ENCODE measurements at regions not wholly inside any gene's neighbourhood (a gene's known extent, or its start where the extent isn't known, plus 50 kb on each side); places are given as distances from the start of the nearest gene placed in this dataset.
"Not testable (repeated sequence)": the region's sequence is repeated elsewhere in the genome, so short reads cannot be mapped to it uniquely, and the experiment has no call there.

GRCh38 chr7:79604841-79605240, 151.4 kb upstream of the MAGI2 start:
- Mint-ChIP-seq H3K4me3 (no peak overlapping the region), H3K27me3 (no peaks in the 10 kb centered on the region), H3K9me3 (peaks cover 2 to 4% of the 10 kb centered on the region in 2 donors), H3K4me1 (no peaks in the 10 kb centered on the region), H3K36me3 (no peaks in the 10 kb centered on the region), H3K27ac (no peak overlapping the region)
- ATAC-seq (replicated peaks) = no peak
- no peak for DNase-seq

- Mint-ChIP-seq H3K27ac (no peak overlapping the region), H3K27me3 (no peaks in the 10 kb centered on the region), H3K9me3 (no peaks in the 10 kb centered on the region), H3K4me1 (no peaks in the 10 kb centered on the region), H3K36me3 (no peaks in the 10 kb centered on the region), H3K4me3 (no peak overlapping the region)
- no peak for DNase-seq
- no peak for ATAC-seq (replicated peaks)
Measured at GRCh38 chr7:79598351-79598750, 144.9 kb upstream of the MAGI2 start.

GRCh38 chr7:79594671-79595070, 141.2 kb upstream of the MAGI2 start:
- ATAC-seq (replicated peaks); H3K36me3 Mint-ChIP-seq; H3K4me1 Mint-ChIP-seq; H3K9me3 Mint-ChIP-seq; H3K27me3 Mint-ChIP-seq; H3K27ac Mint-ChIP-seq; H3K4me3 Mint-ChIP-seq; DNase-seq: not testable (repeated sequence)

DNA sequence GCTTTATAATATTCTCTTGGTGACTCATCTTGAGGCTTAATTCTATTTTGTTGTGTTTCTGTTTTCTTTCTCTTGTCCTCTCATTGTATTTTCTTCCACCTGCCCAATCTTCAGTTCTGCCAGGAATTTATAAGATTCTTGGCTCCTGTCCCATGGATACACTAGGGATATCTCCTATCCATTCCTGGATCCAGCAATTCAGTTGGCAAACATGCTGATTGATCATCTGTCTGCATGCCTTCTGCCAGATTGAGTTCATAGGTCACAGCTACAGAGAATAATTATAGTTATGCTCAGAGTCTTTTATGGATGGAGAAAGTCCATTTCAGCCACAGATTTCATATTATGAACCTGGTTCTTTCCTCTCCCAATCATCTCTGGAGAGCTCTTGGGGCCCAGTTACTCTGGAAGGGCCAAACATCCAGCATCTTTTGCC, 140.4 kb upstream of the MAGI2 start:
- Mint-ChIP-seq H3K4me3 (no peak overlapping the region), H3K36me3 (no peaks in the 10 kb centered on the region), H3K4me1 (no peaks in the 10 kb centered on the region), H3K27ac (no peak overlapping the region), H3K9me3 (no peaks in the 10 kb centered on the region), H3K27me3 (no peaks in the 10 kb centered on the region)
- ATAC-seq (replicated peaks) (no peak), DNase-seq (no peak)

DNA sequence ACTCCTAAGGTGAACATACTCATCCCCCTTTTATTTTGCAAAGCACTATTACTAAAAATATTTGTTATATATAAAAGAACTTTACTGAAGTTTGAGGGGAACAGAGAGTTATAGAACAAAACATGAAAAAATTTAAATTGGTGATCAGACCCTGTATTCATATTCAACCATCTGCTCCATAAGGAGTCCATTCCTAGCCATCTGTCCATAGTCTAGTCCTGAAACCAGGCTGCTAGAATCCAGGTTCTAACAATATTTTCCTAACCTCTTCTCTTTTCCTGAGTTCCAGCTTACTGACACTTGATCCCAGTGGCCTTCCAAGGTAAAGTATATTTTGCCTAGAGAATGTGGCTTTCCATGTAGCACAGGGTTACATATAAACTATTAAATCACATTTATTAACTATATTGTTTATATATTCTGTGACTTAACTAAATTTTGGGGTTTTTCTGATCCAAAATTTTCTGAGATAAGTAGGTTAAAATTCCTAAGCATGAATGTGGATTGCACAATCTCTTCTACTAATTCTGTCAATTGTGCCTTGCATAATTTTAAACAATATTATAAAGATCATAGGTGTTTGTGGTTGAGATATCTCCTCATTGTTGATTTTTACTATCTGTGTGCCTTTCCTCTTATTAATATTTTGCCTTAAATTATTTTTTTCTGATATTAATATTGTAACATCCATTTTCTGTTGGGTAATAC, 137.6 kb upstream of the MAGI2 start:
- DNase-seq (no peak), ATAC-seq (replicated peaks) (no peak)
- Mint-ChIP-seq H3K9me3 (no peaks in the 10 kb centered on the region), H3K27me3 (no peaks in the 10 kb centered on the region), H3K27ac (no peak overlapping the region), H3K36me3 (no peaks in the 10 kb centered on the region), H3K4me3 (no peak overlapping the region), H3K4me1 (no peaks in the 10 kb centered on the region)

DNA sequence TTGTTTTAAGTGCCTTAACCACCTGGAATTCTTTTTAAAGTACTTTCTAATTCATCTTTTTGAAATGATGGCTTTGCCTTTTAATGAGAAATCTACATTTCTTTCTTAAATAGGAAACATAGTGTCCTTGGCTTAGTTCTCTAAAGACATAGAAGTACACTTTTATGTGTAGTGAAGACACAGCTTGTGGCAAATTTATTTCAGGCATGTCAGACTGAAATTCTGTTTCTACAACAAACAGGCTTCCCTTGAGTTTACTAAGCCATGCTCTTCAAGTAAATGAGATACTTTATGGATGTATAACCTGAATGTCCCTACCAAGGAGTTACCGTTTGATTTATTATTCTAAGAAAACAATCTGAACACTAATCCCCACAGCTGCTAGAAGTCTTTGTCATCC, 136.9 kb upstream of the MAGI2 start:
- H3K9me3 Mint-ChIP-seq = no peaks in the 10 kb centered on the region
- no peaks in the 10 kb centered on the region for H3K36me3 Mint-ChIP-seq
- H3K27me3 Mint-ChIP-seq = no peaks in the 10 kb centered on the region
- no peaks in the 10 kb centered on the region for H3K4me1 Mint-ChIP-seq
- no peak overlapping the region for H3K27ac Mint-ChIP-seq
- H3K4me3 Mint-ChIP-seq = no peak overlapping the region
- DNase-seq = no peak
- no peak for ATAC-seq (replicated peaks)

DNA sequence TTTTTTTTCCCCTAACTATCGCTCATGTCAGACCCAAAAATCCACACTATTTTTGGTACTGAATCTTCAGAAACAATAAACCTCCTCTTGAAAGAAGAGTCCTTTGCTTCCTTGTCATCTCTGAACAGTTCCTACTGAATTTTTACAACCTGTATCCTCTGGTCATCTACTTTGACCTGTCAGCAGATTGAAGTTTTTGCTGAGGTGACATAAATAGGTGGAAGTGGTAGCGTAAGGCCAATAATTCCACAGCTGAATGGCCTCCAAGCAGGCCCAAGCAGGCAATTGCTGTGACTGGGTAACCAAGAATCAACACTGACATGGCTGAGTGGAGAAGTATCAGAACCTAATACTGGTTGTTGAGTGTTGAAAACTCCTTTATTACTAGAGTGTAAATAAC, 117.4 kb upstream of the MAGI2 start:
- H3K27ac Mint-ChIP-seq = no peak overlapping the region
- DNase-seq (no peak), ATAC-seq (replicated peaks) (no peak)
- H3K9me3 Mint-ChIP-seq = peaks cover 3 to 8% of the 10 kb centered on the region in 2 donors
- H3K27me3 Mint-ChIP-seq = no peaks in the 10 kb centered on the region
- no peaks in the 10 kb centered on the region for H3K4me1 Mint-ChIP-seq
- H3K36me3 Mint-ChIP-seq = no peaks in the 10 kb centered on the region
- no peak overlapping the region for H3K4me3 Mint-ChIP-seq

DNA sequence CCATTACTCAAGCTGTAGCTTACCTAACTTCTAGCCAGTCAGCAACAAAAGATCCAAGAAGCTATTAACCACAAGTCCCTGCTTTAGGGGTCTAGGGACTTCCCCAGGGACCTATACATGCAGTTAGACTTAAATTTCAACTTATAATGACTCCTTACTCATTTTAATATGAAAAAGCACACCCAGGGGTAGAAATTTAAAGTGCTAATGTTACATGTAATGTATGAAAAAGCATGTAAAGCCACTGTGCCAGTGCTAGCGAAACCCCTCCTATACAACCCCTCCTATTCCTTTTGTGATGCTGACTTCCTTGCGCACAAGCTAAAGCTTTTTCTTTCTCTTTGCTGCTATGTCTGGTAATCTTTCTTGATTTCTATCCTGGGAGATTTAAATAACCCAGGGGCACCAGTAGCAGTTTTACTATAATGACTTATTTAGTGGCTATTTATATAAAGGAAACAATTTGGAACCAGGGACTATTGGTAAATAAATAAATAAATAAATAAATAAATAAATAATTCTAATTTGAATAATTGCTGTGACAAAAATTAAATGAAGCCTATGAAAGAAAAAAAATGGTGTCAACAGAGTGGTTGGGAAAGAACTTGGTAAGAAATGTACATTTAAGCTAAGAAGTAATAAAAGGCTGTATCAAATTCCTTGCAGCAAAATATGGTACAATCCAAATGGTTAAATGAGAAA, 110.5 kb upstream of the MAGI2 start:
- Mint-ChIP-seq H3K27ac (no peak overlapping the region), H3K4me3 (no peak overlapping the region), H3K36me3 (no peaks in the 10 kb centered on the region), H3K4me1 (no peaks in the 10 kb centered on the region), H3K27me3 (no peaks in the 10 kb centered on the region), H3K9me3 (peaks cover 0 to 2% of the 10 kb centered on the region in 2 donors)
- ATAC-seq (replicated peaks) = no peak
- DNase-seq = no peak

DNA sequence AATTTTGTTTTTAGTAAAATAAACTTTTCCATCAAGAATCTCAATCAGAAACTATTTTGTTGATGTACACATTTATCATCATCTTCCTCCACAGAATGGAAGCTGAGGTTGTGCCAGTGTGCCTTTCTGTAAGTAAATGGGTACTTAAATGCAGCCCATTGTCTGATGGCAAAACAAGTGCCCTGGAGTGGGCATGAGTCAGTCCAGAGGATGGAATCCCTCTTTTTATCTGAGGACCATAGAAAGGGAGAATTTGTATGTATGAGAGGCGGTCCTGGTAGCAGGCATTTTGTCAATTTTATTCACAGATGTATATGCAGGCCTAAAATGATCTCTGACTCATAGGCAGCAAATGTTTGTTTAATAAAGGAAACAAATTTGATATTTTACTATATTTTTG, 102.1 kb upstream of the MAGI2 start:
- Mint-ChIP-seq H3K36me3 (no peaks in the 10 kb centered on the region), H3K27me3 (no peaks in the 10 kb centered on the region), H3K27ac (no peak overlapping the region), H3K4me3 (no peak overlapping the region), H3K9me3 (peaks cover 3 to 5% of the 10 kb centered on the region in 2 donors), H3K4me1 (no peaks in the 10 kb centered on the region)
- ATAC-seq (replicated peaks) (no peak), DNase-seq (no peak)

DNA sequence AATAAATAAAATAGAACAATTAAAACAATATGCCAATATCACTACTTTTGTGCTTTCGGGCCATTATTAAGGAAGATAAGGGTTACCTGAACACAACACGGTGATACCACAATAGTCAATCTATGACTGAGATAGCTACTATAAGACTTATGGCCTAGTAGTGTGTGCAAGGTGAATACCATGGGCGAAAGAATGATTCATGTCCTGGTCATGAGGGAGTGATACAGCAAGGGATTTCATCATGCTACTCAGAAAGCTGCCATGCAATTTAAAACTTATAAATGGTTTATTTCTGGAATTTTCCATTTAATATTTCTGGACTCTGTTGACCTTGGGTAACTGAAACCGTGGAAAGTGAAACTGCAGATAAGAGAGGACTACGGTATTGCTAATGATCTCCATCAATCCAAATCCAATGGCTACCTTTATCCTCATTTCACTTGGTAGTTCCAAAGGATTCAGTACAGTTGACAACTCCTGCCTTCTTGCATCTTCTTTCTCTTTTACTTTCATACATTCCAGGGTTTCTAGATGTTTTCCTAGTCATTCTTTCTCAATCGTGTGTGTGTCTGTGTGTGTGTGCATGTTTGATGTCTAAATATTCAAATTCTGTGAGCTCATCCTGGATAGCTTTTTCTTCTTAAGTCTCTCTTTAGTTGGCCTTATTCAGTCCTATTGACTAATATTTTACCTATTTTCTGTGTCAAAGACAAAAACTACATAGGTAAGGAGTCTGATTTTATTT, 100.5 kb upstream of the MAGI2 start:
- Mint-ChIP-seq H3K4me3 (no peak overlapping the region), H3K36me3 (no peaks in the 10 kb centered on the region), H3K27ac (no peak overlapping the region), H3K9me3 (peaks cover 3 to 5% of the 10 kb centered on the region in 2 donors), H3K4me1 (no peaks in the 10 kb centered on the region), H3K27me3 (no peaks in the 10 kb centered on the region)
- DNase-seq (no peak), ATAC-seq (replicated peaks) (no peak)

DNA sequence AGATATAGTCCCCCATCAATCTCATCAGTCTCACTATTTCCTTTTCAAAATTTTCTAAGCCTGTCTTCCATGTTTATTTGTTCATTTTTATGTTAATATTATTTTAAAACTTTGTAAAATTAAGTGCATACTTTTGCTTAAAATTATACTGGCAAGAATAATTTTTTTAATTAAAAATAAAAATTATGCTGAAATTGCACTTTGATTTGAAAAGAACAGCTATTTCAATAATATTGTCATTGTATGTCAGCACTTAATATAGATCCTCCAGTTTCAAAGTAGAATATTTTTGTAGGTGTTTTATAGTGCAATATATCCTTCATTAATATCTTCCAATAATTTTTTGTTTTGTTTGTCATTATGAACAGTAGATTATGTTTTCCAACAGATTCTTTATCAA, 99.0 kb upstream of the MAGI2 start:
- H3K4me1 Mint-ChIP-seq = no peaks in the 10 kb centered on the region
- no peak overlapping the region for H3K27ac Mint-ChIP-seq
- no peak for ATAC-seq (replicated peaks)
- DNase-seq = no peak
- no peaks in the 10 kb centered on the region for H3K27me3 Mint-ChIP-seq
- H3K4me3 Mint-ChIP-seq = no peak overlapping the region
- peaks cover 3 to 5% of the 10 kb centered on the region in 2 donors for H3K9me3 Mint-ChIP-seq
- no peaks in the 10 kb centered on the region for H3K36me3 Mint-ChIP-seq

GRCh38 chr7:79548727-79549126, 95.3 kb upstream of the MAGI2 start:
- no peaks in the 10 kb centered on the region for H3K9me3 Mint-ChIP-seq
- H3K4me1 Mint-ChIP-seq = no peaks in the 10 kb centered on the region
- H3K4me3 Mint-ChIP-seq = no peak overlapping the region
- ATAC-seq (replicated peaks) = no peak
- H3K27ac Mint-ChIP-seq = no peak overlapping the region
- H3K36me3 Mint-ChIP-seq = no peaks in the 10 kb centered on the region
- no peak for DNase-seq
- no peaks in the 10 kb centered on the region for H3K27me3 Mint-ChIP-seq

DNA sequence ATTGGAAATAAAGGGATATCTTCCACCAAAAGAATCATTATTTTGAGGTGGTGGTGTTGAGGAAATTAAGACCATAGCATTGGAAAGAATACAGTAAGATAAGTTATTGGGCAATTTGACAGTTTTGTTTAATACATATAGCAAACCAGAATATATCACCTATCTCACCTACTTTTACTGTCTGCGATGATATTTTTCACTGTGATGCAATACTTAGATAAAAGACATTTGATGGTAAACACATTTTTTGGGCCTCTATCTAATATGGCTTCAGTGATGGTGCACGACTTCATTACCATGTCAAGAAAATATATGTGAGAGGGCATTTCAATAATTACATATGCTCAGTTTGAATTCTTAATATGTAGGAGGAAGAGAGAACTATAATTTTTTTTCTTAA, 93.7 kb upstream of the MAGI2 start:
- Mint-ChIP-seq H3K4me3 (no peak overlapping the region), H3K27me3 (no peaks in the 10 kb centered on the region), H3K4me1 (no peaks in the 10 kb centered on the region), H3K9me3 (no peaks in the 10 kb centered on the region), H3K36me3 (no peaks in the 10 kb centered on the region), H3K27ac (no peak overlapping the region)
- no peak for ATAC-seq (replicated peaks)
- no peak for DNase-seq

GRCh38 chr7:79540592-79540991, 87.1 kb upstream of the MAGI2 start:
- Mint-ChIP-seq H3K27me3 (no peaks in the 10 kb centered on the region), H3K4me3 (no peak overlapping the region)

GRCh38 chr7:79534128-79534527, 80.7 kb upstream of the MAGI2 start:
- Mint-ChIP-seq H3K9me3 (no peaks in the 10 kb centered on the region), H3K36me3 (no peaks in the 10 kb centered on the region), H3K4me1 (no peaks in the 10 kb centered on the region), H3K4me3 (no peak overlapping the region), H3K27me3 (no peaks in the 10 kb centered on the region), H3K27ac (no peak overlapping the region)
- ATAC-seq (replicated peaks) = no peak
- no peak for DNase-seq

More at GRCh38 chr7:79540592-79540991, 87.1 kb upstream of the MAGI2 start:
- H3K27ac Mint-ChIP-seq = no peak overlapping the region
- no peak for ATAC-seq (replicated peaks)
- no peaks in the 10 kb centered on the region for H3K36me3 Mint-ChIP-seq
- peaks cover 0 to 2% of the 10 kb centered on the region in 2 donors for H3K9me3 Mint-ChIP-seq
- no peak for DNase-seq
- H3K4me1 Mint-ChIP-seq = no peaks in the 10 kb centered on the region
